CD4-positive, alpha-beta T cell treated with Interleukin-10 for 1 hour (primary cell): ENCODE measurements at regions not wholly inside any gene's neighbourhood (a gene's known extent, or its start where the extent isn't known, plus 50 kb on each side); places are given as distances from the start of the nearest gene placed in this dataset.
"Not testable (repeated sequence)": the region's sequence is repeated elsewhere in the genome, so short reads cannot be mapped to it uniquely, and the experiment has no call there.

ENCODE experiments used
- DNase-seq: peaks from one replicate; pipeline ENCODE4 v3.0.0-alpha.2; 2020

- DNase-seq, result no peak
Measured at GRCh38 chr3:6468589-6468988, 392.3 kb upstream of the GRM7 start.

DNA sequence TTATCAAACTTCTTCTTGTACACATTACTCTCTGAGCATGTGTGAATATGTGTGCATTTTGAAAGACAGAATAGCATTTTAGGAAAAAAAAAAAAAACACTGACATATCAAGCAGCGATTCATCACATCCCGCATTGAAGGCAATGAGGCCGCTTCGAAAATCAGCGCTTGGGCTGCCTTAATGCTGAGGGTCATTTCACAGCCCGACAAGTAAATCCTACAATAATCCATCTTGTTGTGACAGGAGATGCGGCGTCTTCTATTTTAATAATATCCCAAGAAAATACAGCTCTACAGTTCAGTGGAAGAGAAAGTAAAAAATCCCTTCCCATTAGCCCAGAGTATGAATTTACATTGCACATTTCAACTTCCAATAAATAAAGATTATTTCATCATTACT, 389.2 kb upstream of the GRM7 start:
- DNase-seq, result no peak

- not testable (repeated sequence) for DNase-seq
Measured at GRCh38 chr3:6490487-6491327, 370.2 kb upstream of the GRM7 start.

- no peak for DNase-seq
Measured at GRCh38 chr3:6491768-6492167, 369.1 kb upstream of the GRM7 start.

DNA sequence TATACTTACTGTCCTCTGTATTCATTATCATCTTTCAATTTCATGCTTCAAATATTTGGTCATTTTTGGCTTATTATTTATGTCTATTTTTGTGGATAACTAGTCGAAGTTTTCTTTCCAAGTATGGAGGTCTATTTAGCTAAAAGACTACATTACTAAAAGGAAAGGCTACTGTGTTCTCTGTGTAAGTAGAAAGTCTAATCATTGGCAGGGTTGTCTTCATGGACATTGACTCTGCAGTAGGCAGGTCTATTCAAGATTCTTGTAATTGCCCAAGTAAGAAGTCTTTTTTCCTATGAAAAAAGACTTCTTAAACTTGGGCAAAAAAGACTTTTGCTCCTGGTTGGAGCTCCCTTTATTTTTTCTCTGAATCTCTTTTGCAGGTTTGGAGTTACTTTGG, 368.6 kb upstream of the GRM7 start:
- no peak for DNase-seq

DNA sequence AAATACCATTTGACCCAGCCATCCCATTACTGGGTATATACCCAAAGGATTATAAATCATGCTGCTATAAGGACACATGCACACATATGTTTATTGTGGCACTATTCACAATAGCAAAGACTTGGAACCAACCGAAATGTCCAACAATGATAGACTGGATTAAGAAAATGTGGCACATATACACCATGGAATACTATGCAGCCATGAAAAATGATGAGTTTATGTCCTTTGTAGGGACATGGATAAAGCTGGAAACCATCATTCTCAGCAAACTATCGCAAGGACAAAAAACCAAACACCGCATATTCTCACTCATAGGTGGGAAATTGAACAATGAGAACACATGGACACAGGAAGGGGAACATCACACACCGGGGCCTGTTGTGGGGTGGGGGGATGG, 362.0 kb upstream of the GRM7 start:
- DNase-seq, result not testable (repeated sequence)

GRCh38 chr3:6504347-6504746, 356.6 kb upstream of the GRM7 start:
- no peak for DNase-seq

DNA sequence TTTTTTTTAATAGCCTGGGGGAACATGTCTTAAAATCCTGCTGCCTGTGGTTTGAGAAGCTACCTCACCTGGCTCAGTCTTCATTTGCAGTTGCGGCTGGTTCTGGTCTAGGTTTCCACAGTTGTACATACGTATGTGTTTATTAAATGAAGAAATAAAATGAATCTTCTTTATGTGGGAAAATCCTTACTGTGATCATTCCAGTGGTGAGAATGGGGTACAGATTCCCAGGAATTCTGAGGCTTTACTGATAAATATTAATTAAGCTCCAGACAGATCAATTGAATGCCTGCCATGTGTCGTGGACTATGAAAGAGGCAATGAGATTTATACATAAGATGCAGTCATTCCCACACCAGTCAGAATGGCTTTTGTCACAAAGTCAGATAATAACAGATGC, 356.1 kb upstream of the GRM7 start:
- no peak for DNase-seq

DNA sequence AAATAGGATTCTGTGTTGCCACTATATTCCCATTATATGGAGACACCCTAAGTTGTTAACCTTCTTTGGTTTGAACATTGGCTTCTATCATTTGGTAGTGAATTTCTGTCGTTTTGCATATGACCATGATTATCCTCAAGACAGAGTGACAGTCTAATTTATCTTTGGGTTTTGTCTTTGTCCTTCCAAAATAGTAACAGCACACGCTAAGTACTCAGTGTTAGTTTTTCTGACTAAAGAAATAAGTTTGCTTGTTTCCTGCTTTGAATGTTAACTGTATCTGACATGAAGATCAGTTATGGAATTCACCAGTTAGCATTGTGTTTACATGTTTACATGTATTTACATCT, 352.5 kb upstream of the GRM7 start:
- no peak for DNase-seq

DNA sequence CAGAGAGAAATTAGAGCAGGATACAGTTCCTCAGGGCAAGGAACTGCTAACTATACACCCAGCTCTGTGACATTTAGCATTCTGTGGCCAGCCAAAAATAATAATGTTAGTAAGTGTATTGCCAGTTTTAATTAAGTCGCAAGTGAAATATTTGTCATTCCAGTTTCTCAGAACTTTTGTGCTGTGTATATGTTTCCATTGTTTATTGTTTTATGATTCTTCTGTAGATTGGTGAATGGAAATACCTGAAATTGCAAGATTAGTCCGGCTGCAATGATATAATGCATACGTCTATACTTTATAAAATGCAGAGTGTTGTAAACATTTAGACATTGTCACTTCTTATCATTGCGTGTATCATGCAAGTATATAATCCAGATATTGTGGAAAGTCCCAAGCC, 351.3 kb upstream of the GRM7 start:
- no peak for DNase-seq

DNA sequence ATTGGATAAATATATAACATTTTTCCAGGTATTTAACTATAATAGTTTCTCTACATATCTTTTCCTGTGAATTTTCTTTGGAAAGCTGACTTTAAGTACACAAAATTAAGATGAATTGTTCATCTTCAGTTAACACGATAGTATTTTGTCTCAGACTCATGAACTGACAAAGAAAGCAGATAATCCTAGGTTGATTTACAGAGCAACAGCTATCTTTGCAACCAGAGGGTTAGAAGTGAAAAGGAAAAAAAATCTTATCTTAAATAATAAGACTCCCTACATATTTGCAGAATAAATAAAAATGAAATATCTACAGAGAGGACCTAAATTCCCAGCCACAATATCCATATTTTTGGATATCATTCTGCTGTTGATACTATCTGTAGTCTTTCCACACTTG, 350.2 kb upstream of the GRM7 start:
- DNase-seq, result no peak

- no peak for DNase-seq
Measured at GRCh38 chr3:6512172-6512800, 348.6 kb upstream of the GRM7 start.

- no peak for DNase-seq
Measured at GRCh38 chr3:6516143-6516542, 344.8 kb upstream of the GRM7 start.

DNA sequence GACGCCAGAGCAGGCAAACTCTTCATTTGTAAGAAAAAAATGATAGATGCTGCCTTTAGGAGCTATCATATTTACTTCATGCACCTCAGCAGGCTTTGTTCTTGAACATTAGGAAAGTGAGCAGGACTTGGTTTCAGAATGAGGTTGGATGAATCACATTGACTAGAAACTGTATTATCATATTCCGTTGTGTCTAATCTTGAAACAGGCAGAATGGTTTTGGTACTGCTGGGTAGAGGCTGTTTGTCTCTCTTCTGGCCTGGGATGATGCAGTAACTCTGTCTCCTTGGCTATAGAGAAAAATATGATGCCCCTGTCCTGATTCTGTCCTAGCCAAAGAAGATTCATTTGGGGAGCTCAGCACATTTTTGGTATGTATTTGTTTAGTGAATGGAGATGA, 344.2 kb upstream of the GRM7 start:
- DNase-seq, result no peak

DNA sequence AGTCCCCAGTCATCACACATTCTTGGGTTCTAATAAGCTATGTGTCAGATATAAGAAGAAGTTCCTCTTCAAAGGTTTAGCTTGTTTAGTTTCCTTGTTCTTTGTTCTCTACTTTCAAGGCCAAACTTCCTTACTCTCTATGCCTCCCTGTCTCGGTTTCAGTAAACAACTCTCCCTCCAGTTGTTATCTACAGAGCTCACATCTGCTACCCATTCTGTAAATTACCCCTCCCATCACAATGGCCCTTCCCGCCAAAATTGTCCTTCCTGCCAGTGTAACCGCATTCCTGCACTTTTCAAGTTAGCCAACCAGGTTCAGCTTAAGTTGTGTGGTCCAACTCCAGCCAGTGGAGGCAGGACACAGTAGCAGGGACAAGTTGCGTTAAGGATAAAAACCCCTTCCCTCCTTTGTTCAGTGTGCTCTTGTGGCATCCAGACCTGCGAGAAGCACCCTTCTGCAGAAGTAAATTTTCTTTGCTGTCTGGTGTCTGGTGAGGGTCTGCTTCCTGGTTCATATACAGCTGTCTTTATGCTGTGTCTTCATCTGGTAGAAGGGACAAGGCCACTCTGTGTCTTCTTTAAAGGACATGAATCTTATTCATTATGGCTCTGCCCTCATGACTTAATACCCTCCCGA, 342.1 kb upstream of the GRM7 start:
- DNase-seq, result no peak

DNA sequence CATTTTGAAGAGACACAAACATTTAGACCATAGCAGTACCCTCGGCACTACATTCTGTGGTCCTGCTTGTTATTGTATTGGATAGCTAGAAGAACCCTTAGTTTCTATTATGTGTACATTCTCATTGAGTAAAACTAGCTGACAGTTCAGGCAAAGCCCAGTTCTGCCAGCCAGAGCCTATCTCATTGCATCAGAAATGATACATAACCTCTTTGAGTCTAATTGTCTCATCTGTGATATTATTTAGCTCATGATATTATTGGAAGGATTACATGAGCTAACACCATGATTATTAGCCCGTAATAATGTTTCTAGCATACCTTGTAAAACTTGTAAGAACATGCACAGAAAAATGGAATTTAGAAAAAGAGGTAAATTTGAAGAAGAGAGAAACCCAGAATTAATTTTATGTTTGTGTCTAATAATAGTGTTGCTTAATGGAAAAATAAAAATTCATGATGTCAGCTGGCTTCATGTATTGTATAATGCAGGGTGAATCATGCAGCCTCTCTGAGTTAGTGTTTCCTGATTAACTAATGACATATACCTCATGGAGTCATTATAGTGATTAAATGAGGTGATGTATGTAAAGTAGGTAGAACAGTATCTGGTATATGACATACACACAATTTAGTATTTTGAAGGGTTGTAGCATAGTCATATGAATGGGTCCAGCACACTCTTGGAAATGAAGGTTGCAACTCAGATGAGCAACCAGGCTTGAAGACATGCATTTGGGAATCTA, 339.4 kb upstream of the GRM7 start:
- no peak for DNase-seq

GRCh38 chr3:6522191-6522590, 338.7 kb upstream of the GRM7 start:
- DNase-seq, result no peak

DNA sequence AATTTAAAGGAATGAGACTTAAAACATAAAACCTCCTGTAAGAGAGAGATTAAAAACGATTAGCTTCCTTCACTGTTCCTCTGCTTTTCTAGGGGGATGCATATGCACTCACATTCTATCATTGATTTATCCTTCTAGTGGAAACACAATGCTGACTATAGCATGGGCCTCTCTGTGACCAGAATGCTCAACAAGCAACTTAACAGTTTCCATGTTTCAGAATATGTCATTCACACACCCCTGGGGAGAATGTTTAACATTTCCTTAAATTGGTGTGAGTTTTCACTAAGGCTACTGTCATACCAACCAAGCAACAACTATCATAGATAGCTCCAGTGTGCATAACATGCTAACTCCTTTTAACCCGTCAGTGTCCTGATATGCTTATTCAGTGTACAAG, 337.9 kb upstream of the GRM7 start:
- no peak for DNase-seq

- no peak for DNase-seq
Measured at GRCh38 chr3:6524479-6524878, 336.4 kb upstream of the GRM7 start.

DNA sequence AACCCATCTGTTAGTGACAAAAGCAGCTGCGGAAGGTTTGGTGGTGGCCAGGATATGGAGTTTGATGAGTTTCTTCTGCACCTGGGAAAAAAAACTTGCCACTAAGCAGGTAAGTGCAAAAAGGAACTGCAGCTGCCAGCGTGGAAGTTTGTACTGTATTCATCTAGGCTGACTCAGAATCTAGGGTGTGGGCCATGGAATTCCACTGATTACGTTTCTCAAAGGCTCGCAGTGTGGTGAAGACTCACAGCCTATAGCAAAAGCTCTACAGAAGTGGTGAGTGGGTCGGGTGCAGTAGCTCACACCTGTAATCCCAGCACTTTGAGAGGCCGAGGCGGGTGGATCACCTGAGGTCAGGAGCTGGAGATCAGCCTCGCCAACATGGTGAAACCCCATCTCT, 334.6 kb upstream of the GRM7 start:
- DNase-seq, result no peak

GRCh38 chr3:6526861-6527260, 334.1 kb upstream of the GRM7 start:
- DNase-seq, result no peak

DNA sequence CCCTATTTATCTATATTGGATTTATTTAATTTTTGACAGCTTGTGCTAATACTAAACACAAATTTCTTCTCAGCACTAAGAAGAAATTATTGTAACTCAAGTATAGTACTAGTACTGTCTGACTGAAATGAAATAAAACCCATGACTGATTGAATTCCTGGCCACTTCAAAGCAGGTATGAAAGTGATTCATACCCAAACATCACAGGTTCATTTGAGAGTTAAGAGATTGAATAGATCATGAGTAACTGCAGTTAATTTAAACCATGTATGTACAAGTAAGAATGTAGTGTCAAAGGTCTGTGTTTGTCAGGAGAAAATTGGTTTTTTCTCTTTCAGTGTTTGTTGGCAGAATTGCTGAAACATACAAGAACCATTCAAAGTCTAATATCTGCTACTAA, 332.0 kb upstream of the GRM7 start:
- no peak for DNase-seq

DNA sequence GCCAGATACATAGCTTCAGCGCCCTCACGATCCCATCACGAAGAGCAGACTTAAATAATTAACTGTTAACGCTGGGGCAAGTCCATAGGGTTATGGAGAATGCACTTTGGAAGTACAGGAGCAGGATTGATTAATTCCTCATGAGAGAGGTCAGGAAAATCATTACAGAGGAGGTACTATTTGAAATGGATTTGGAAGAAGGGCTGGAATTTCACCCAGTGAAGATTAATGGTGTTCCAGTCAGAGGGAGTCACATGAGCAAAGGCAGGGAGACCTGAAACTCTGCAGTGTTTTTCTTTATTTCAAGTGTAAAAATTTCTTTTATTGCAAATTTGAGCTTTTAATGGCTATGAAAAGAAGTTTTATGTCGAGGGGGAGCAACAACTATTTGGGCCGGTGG, 329.8 kb upstream of the GRM7 start:
- DNase-seq, result no peak

DNA sequence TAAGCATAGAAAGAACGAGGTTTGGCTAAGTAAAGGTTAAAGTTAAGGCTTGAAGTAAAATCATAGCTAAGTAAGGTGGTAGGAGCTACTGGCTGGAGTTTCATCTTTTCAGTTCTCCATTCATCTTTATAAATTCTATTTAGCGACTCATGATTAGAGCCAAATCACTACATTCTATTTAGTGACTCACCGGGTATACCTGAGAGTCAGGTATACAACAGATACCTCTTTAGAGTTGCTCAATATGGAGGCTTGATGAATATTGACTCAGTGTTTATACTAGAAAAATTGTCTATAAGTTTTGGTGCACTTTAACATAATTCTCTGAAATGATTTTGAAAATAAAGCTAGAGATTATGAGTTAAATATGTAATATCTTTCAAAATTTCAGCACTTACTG, 328.8 kb upstream of the GRM7 start:
- no peak for DNase-seq
